DMS53 treated with DMSO at 0.1 percent for 48 hours (cell line): ENCODE measurements at regions not wholly inside any gene's neighbourhood (a gene's known extent, or its start where the extent isn't known, plus 50 kb on each side); places are given as distances from the start of the nearest gene placed in this dataset.

Source experiments
- DNase-seq: peaks from one replicate; lab custom pipeline; 2025; ENCODE audit not compliant: unreplicated experiment; lab: John Stamatoyannopoulos, UW

DNA sequence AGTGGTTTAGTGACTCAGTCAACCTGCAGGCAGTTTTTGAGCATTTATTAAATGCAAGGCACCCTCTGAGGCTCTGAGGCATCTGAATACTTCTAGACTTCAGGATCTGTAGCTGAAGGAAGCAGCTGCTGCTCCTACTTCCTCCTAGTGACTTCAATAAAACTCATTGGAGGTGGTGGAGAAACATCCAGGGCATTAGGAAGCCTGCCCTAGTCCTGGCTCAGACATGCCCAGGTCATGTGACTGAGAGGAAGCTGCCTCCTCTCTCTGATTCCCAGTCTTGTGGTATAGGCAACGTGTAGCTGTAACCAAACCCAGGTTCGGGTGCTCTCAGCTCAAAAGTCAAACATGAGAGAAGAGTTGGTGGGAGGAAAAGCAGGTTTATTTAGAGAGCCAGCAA, 287.2 kb upstream of the GYPC start:
- no peak for DNase-seq

DNA sequence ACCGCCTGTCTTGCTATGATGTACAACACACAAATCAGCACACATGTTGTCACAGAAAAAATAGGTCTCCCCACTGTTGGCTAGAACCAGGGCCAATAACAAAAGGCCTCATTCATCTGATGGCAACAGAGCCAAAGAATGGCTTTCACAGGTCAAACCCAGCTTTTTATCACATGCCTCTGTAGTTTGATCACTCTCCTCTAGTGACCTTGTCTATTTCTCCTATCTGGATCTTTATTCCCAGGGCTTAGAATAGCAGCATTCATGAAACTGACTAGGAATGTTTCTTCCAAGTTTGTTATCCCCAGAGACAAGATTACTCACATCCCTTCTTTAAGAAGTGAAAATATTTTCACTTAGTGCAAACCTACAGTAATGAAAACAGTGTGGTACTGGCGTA, 285.8 kb upstream of the GYPC start:
- no peak for DNase-seq

- DNase-seq, result no peak
These were observed 283.6 kb upstream of the GYPC start for GRCh38 chr2:126372406-126372805.

DNA sequence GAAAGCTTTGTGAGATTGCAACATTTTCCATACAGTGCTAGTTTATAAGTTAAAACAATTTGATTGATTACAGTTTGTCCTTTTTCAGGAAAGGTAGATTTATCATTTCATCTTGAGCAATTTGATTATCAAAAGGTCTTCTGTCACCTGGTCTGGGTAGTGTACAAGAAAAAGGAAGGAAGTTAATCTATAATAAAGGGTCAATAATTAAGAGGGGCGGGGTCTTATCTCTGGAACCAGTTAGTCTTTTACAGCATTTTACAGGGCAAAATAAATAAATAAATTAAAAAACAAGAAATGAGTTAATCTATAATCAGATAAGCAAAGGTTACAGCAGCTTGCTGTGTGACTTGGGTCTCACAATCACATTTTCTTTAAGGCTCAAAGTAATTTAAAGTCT, 277.8 kb upstream of the GYPC start:
- DNase-seq, result no peak

DNA sequence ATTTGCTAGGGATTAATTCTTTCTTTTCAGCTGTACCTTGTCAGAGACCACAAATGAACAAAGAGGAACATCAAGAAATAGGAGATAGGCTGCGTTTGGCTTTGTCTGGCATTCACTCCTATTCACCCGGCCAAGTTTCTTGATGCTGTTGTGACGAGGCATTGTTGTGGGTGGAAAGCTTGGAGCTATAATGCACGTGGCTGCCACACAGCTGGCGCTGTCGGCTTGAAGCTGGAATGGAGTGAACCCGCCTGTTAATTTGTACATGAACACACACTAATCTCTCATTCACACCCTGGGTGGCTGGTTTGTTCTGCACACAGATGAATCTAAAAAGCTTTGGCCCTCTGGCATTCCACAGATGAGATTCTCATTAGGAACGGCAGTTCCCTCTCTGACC, 274.9 kb upstream of the GYPC start:
- DNase-seq, result no peak

DNA sequence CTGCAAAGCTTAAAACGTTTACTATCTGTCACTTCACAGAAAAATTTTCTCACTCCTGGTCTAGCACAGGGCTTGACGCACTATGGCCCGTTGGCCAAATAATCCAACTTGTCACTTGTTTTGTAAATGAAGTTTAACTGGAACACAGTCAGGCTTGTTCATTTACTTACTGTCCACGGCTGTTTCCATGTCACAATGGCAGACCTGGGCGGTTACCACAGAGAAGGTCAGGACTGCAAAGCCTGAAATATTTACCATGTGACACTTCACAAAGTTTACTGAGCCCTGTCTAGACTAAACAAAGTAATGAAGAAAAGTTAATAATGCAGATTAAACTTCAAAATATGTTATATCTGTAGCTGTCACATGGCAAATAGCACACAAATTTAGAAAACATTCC, 273.0 kb upstream of the GYPC start:
- DNase-seq, result no peak

DNA sequence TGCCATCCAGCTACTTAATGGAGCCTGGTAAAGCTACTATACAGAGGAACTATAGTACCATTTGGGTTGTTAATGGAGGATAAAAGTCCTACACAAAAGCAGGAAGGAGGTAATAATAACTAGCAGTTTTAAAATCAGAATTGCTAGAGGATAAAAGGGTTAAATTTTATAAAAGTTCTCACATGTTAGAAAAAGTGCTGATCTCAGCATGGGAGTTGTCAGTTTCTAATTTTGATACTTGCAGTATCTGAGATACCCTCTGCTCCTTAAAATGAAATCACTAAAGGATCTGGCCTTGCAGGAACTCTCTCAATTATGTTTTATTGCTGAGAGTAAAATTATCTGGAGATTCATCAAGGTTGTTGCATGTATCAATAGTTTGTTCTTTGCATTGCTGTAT, 272.2 kb upstream of the GYPC start:
- DNase-seq, result no peak

GRCh38 chr2:126385441-126385840, 270.5 kb upstream of the GYPC start:
- no peak for DNase-seq

GRCh38 chr2:126385983-126386382, 270.0 kb upstream of the GYPC start:
- no peak for DNase-seq

DNA sequence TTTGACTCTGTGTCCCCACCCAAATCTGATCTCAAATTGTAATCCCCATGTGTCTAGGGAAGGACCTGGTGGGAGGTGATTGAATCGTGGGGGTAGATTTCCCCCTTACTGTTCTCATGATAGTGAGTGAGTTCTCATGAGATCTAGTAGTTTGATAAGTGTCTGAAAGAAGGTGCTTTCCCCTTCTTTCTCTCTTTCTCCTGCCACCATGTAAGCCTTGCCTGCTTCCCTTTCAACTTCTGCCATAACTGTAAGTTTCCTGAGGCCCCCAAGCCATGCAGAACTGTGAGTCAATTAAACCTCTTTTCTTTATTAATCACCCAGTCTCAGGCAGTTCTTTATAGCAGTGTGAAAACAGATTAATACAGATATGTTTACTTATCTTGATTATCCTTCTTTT, 266.5 kb upstream of the GYPC start:
- no peak for DNase-seq

GRCh38 chr2:126392889-126393288, 263.1 kb upstream of the GYPC start:
- DNase-seq, result no peak

DNA sequence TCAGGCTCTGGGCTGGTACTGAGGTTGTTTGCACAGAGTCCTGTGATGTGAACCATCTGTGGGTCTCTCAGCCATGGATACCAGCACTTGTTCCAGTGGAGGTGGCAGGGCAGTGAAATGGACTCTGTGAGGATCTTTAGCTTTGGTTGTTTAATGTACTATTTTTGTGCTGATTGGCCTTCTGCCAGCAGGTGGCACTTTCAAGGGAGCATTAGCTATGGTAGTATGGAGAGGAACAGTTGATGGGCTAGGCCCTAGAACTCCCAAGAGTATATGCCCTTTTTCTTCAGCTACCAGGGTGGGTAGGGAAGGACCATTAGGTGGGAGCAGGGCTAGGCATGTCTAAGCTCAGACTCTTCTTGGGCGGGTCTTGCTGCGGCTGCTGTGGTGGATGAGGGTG, 257.0 kb upstream of the GYPC start:
- DNase-seq, result no peak

DNA sequence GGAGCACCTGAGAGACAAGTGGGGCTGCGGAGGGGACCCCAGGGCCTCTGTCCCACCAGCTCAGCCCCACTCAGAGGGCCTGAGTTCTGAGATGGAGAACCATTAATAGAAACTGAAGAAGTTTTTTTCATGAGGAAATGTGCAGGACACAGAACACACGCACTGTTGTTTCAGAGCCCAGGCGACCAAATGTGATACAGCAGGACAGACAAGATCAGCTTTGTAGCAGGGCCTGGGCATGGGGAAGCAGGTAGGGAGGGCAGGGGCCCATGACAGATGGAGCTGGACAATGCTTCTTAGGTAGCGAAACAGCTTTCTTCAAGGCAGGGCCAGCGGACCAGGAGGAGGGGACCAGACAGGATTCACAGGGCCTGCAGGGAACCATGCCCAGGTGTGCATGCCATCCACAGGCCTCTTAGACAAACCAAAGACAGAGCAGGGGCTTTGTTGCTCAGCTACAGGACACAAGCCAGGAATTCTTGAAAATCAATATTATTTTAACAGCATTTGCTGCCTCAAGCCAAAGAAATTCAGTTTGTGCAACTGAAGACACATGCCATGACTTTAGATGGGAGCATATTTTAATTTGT, 252.8 kb upstream of the GYPC start:
- DNase-seq, result no peak

DNA sequence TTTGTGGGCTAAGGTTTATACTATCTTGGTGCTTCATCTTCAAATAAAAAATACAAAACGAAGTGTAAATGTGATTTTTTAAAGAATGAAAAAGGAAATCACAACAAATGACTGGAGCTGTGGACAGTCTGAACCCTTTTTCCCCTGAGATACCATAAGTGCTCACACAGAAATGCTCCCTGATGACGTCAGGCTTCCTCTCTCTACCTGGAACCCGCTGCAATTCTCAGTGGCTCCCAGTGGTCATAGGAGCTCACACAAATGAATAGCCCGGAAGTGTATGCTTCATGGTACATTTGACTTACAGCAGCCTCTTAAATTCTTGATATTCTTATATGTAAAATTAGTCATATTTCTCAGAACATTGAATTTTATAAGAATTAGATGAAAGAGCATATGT, 249.7 kb upstream of the GYPC start:
- no peak for DNase-seq

GRCh38 chr2:126408671-126409070, 247.3 kb upstream of the GYPC start:
- no peak for DNase-seq

DNA sequence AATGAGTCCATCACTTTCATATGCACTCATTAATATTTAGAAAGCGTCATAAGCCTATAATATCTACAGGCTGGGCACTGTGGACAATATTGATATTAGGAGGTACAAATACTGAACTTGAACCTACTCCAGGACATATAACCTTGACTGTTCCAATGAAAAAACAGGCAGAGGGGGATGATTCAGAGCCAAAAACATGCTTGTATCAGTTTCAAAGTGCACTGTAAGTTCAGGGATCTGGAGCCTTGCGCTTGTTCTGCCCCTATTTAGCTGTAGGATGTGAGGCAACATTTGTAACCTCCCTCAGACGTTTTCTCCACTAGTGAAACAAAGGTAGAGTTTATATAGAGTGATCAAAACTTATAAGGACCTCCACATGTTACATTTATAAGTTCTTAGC, 246.1 kb upstream of the GYPC start:
- no peak for DNase-seq

- DNase-seq, result no peak
These were observed 242.9 kb upstream of the GYPC start for GRCh38 chr2:126413079-126413478.

GRCh38 chr2:126419403-126419802, 236.6 kb upstream of the GYPC start:
- no peak for DNase-seq

DNA sequence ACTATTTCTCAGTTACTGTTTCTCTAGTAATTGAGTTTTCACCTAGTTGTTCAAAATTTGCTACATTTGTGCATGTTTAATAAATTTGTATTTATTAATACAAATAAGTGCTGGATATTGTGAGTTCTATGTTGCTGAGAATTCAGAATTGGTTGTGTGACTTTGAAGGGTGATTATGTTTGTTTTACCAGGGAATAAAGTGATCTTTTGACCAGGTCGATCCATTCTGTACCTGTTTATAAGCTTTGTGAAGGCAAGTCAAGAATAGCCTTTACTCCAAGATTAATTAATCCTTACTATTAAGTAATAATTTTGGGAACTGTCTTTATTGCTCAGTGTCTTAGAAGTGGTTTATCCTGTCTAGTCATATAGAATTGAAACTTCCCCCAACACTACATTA, 230.0 kb upstream of the GYPC start:
- no peak for DNase-seq

DNA sequence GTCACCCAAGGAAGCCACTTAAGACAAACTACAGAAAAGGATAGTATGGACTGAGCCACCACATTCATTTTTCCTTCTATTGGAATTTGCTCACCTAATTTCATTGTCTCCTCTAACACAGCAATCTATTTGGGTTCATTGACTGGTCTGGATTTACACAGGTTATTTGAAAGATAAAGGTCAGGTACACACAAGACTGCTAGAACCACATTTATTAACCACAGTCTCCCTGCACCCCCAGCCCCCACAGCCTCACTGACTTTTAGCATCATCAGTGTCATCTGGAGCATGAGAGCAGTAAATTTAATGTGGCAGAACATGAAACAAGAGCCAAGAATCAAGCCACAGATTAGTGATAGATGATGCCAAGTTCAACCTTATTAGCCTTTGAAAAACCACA, 226.9 kb upstream of the GYPC start:
- no peak for DNase-seq

DNA sequence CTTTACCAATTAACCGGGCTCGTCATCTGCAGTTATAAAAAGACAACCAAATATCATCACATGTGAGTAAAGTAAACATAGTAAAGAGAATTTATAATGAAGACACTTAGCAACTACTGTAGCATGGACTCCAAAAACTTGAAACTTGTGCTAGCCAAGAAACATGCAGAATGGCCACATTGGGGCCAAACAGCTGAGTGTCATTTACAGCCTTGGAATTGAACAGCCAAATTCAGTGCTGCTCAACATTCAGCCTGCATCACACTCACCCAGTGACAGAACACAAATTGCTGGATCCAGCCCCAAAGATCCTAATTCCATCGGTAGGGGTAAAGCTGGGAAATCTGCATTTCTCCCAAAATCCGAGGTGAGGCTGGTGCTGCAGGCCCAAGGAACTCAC, 224.8 kb upstream of the GYPC start:
- no peak for DNase-seq

GRCh38 chr2:126436411-126436810, 219.5 kb upstream of the GYPC start:
- DNase-seq, result no peak

DNA sequence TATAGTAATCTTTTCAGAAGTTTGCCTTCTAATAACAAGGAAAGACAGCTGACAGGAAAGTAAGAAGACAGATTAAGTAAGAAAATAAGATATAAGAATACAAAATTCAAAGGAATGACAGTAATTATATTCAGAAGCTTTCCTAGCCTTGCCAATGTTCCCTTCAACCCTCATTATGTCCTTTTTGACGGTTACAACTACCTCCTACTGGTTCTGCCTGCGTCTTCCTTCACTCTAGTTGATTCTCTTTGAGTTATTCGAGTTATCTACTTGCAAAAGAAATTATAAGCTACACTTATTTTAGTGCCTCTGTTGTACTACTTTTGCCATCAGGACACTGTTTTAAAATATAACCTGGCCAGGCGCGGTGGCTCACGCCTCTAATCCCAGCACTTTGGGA, 218.9 kb upstream of the GYPC start:
- DNase-seq, result no peak

GRCh38 chr2:126444512-126444911, 211.4 kb upstream of the GYPC start:
- DNase-seq, result no peak
